Right hindlimb (tissue), 1 donor: ENCODE measurements at regions not wholly inside any gene's neighbourhood (a gene's known extent, or its start where the extent isn't known, plus 50 kb on each side); places are given as distances from the start of the nearest gene placed in this dataset.
"Not testable (repeated sequence)": the region's sequence is repeated elsewhere in the genome, so short reads cannot be mapped to it uniquely, and the experiment has no call there.

Experiments used
- DNase-seq: peaks from one replicate; pipeline ENCODE4 v3.0.0-alpha.2; 2018

DNA sequence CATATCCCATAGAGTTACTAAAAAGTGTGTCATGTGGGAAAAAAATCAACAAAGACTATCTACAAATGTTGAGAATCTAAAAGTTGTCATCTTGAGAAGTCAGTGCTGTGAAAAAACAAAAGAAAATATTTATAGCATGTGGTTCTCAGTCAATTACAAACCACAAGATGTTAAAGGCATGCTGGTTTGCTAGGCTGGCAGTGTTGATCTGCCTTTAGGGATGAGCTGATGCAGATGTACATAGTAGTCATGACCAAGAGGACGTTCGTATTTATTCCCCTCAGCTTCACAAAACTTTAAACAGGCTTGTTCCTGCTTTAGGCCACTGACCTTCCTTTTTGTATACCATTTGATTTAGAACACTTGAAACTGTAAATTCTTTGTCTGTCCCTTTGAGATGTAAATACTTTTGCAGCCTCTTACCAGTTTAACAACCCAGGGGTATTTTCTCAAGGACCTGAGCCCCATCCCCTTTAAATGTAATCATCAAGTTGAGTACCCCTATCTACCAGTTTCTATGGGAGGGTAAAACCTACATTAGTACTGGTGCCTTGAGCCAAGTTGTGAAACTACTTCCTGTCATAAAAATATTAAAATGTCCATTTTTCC is 446.6 kb downstream of the KCNJ18 start:
- DNase-seq: no peak

- DNase-seq: no peak
These were observed 449.8 kb downstream of the KCNJ18 start for GRCh38 chr17:22142091-22142490.

GRCh38 chr17:22145605-22146178 is 453.4 kb downstream of the KCNJ18 start:
- DNase-seq: no peak

- no peak for DNase-seq
These were observed 466.0 kb downstream of the KCNJ18 start for GRCh38 chr17:22158364-22158763.

DNA sequence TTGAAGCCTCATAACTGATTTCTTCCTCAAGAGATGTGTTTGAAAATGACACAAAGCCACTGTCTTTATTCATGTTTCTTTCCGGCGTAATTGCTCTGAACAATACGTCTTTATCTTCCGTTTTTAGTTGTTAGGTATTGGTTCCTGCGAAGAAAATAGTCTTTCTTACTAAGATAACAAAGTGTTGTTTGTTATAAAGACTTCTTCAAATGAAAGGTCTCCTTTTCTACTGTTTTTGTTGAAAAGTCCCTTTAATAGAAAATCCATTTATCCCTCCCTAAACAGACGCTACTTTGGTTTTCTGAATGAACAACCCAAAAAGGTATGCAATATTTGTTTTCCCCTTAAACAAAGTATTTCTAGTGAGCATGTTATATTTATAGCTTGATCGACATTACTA is 469.1 kb downstream of the KCNJ18 start:
- no peak for DNase-seq

DNA sequence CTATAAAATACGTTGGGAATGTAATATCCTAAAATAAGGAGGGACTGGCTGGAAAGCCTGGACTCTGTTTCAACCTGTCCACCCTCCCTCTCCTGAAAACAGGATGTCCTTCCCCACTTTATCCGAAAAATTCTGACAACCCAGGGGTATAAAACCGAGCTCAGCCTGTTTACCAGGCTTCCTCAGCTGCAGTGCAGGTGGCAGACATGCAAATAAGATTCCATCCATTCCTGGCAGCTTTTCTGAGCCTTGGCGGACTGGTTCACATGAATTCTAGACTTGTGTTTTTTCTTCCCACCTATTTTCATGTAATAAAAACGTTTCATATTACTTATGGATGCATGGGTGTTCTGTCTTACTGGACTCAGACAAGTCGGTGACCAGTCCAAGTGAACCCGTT is 479.3 kb downstream of the KCNJ18 start:
- no peak for DNase-seq

DNA sequence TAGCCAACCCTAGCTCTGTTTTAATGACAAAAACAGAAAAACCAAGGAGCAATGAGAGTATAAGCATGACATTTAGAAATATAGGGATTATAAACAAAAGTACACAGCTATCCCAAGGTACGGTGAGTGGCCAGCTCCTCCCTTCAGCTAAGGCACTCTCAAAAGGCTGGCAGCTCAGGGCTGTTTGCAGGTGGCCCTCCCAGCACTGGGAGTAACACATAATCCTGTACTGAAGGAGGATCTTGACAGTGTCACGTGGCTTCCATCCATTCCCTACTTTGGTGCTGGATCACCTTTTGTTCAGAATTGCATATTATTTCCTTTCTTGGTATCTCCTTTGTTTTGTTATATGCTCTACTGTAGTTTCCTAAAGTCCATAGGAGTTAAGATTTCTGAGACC is 500.8 kb downstream of the KCNJ18 start:
- DNase-seq: no peak

GRCh38 chr17:22200187-22200586 is 507.9 kb downstream of the KCNJ18 start:
- not testable (repeated sequence) for DNase-seq

- no peak for DNase-seq
These were observed 510.4 kb downstream of the KCNJ18 start for GRCh38 chr17:22202702-22203101.

GRCh38 chr17:22203208-22203715 is 510.9 kb downstream of the KCNJ18 start:
- no peak for DNase-seq

DNA sequence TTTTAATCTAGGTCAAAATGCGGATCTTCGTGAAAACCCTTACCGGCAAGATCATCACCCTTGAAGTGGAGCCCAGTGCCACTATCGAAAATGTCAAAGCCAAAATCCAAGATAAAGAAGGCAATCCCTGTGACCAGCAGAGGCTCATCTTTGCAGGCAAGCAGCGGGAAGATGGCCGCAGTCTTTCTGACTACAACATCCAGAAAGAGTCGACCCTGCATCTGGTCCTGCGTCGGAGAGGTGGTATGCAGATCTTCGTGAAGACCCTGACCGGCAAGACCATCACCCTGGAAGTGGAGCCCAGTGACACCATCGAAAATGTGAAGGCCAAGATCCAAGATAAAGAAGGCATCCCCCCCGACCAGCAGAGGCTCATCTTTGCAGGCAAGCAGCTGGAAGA is 511.8 kb downstream of the KCNJ18 start:
- not testable (repeated sequence) for DNase-seq

DNA sequence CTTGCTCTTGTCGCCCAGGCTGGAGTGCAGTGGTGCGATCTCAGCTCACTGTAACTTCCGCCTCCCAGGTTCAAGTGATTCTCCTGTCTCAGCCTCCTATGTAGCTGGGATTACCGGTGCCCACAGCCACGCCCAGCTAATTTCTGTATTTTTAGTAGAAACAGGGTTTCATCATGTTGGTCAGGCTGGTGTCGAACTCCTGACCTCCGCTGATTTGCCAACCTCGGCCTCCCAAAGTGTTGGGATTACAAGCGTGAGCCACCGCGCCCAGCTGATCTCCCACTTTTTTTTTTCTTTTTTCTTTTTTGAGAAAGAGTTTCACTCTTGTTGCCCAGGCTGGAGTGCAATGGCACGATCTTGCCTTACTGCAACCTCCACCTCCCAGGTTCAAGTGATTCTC is 517.9 kb downstream of the KCNJ18 start:
- not testable (repeated sequence) for DNase-seq

DNA sequence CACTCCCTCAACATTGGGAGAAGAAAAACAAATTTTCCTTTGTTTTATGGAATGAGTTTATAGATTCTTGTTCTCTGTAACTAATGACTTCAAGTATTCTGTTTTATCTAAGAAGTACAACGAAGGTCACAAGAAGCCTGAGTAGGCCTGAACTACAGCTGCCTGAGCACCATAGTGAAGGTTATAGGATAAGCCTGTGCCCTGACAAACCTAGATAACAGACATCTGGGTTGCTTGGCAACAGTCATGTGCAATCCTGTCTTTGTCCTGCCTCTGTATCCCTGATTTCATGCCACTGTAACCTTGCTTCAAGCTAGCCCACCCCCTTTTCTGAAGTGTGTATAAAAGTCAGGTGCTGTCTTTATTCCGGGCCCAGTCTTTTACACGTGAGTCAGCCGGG is 520.8 kb downstream of the KCNJ18 start:
- not testable (repeated sequence) for DNase-seq

- no peak for DNase-seq
These were observed 524.8 kb downstream of the KCNJ18 start for GRCh38 chr17:22217135-22217534.

- no peak for DNase-seq
These were observed 529.0 kb downstream of the KCNJ18 start for GRCh38 chr17:22221344-22221743.

DNA sequence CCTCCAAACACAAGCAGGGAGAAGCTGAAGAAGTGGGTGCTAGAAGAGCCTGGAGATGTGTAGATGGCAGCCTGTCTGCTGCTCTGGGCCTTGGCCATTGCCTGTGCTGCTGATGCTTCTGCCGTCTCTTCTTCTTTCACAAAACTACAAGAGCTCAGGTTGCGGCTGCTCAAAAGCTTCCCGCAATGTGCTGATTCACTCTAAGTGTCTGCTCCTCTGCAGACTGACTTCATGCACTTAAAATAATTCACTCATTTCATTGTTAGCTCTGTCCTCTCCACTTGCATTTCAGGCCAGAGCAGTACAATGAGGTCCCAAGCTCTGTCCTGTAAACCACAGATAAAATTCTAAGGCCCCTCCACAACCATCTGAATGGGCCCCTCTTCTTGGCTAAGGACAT is 534.2 kb downstream of the KCNJ18 start:
- not testable (repeated sequence) for DNase-seq

DNA sequence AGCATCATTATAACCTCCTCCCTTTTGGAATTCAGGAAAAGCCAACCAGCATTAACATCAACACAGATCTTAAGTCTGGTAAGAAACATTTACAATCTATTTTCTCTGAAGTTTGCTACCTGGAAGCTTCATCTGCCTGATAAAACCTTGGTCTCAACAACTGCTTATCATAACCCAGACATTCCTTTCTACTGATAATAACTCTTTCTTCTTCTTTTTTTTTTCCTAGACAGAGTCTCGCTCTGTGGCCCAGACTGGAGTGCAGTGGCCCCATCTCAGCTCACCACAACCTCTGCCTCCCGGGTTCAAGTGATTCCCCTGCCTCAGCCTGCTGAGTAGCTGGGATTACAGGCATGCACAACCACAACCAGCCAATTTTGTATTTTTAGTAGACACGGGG is 534.6 kb downstream of the KCNJ18 start:
- DNase-seq: not testable (repeated sequence)

DNA sequence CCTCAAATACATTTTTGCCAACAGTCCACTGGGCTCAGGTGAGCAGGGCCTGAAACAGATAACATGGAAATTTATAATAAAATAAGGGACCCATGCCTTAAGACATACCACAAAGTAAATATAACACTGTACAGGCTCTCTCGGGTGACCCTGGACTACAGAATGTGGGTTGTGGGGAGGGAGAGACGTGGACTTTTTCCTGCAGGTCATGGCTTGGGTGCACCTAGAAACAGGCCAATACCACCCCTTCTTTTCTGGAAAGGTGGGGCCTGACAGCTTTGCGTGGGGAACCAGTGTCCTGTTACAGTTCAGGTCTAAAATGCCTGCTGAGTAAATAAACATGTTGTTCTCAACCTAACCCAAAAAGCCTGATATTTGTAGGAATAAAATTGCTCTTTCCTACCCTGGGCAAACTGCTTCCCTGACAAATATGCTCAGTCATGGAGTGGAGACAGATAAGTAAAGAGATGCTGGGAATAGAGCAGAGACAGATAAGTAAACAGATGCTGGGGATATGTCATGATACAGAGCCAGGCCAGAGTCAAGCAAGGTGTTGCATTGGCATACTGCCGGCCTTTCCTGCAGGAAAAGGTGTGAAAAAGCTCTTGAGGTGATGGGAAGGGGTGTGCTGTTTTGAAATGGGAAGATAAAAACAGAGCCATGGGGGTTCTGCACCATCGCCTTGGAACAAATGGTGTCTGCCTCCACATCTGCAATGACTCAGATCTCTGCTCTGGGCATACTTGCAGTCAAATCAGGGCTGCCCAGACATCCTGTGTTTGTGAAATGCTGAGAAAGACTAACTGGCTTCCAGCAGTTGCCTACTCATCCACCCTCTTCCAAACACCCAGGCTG is 535.6 kb downstream of the KCNJ18 start:
- not testable (repeated sequence) for DNase-seq

DNA sequence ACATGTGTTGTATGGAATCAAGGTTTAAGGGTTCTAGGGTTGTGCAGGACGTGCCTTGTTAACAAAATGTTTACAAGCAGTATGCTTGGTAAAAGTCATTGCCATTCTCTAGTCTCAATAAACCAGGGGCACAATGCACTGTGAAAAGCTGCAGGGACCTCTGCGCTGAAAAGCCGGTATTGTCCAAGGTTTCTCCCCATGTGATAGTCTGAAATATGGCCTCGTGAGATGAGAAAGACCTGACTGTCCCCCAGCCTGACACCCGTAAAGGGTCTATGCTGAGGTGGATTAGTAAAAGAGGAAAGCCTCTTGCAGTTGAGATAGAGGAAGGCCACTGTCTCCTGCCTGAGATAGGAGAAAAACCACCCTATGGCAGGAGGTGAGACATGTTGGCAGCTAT is 537.5 kb downstream of the KCNJ18 start:
- DNase-seq: not testable (repeated sequence)

- DNase-seq: no peak
These were observed 541.1 kb downstream of the KCNJ18 start for GRCh38 chr17:22233382-22233781.

DNA sequence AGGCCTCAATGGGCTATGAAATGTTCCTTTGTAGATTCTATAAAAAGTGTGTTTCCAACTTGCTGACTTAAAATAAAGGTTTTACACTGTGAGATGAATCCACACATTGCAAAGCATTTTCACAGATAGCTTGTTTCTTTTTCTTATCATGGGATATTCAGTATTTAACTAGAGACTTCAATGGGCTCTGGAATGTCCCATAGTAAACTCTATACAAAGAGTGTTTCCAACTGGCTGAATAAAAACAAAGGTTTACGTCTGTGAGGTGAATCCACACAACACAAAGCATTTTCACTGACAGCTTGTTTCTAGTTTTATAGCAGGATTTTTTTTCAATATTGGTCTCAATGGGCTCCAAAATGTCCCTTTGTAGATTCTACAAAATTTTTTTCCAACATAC is 550.1 kb downstream of the KCNJ18 start:
- DNase-seq: no peak

- no peak for DNase-seq
These were observed 559.2 kb downstream of the KCNJ18 start for GRCh38 chr17:22251498-22251897.

GRCh38 chr17:22253007-22253406 is 560.7 kb downstream of the KCNJ18 start:
- no peak for DNase-seq

DNA sequence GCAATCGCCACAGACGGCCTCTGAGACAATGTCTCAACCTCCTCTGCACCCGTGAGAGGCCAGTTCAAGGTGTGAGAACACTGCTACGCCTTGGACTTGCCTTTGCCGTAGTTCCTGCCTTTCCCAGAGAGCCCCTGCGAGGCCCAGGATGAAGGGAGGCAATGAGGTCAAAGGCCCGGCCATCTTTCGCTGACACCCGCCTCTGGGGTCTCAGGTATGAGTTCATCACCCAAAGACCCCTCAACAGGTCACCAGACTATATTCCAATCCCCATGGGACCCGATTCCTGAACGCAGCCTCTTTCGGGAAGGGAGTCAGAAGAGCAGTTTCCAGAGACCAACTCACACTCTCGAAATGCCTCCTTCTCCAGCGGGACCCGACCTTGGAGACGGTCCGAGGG is 573.5 kb downstream of the KCNJ18 start:
- no peak for DNase-seq
